SU-DHL-6 (cell line): ENCODE measurements at regions not wholly inside any gene's neighbourhood (a gene's known extent, or its start where the extent isn't known, plus 50 kb on each side); places are given as distances from the start of the nearest gene placed in this dataset.

Source experiments
- H2AFZ ChIP-seq: fragments of 200-600 bp; sonication (generic); 2 replicates; pipeline ENCODE4 v1.6.1; 2014; ENCODE audit warnings: low read depth, mild to moderate bottlenecking, moderate library complexity, mixed read lengths, antibody characterized with exemption, low read length; ENCODE audit not compliant: severe bottlenecking
- H3F3A ChIP-seq: fragments of 200-600 bp; shearing (Covaris generic); 2 replicates; pipeline ENCODE4 v1.6.0; 2016; ENCODE audit warnings: antibody characterized with exemption, mild to moderate bottlenecking; ENCODE audit not compliant: insufficient read depth
- H3K27ac ChIP-seq: fragments of 200-600 bp; sonication (generic); 2 replicates; pipeline ENCODE4 v1.5.1; 2016; ENCODE audit warnings: low read depth, mild to moderate bottlenecking, low read length, moderate library complexity, mixed read lengths
- H3K27me3 ChIP-seq: fragments of 200-600 bp; sonication (generic), shearing (Covaris generic); 2 replicates; pipeline ENCODE4 v1.6.0; 2014; ENCODE audit warnings: mild to moderate bottlenecking, low read length
- H3K36me3 ChIP-seq: fragments of 200-600 bp; sonication (generic); 2 replicates; pipeline ENCODE4 v1.6.1; 2014; ENCODE audit warnings: mild to moderate bottlenecking, low read length, mixed read lengths
- H3K4me2 ChIP-seq: fragments of 300-600, 200-600 bp; shearing (Covaris generic), sonication (generic); 2 replicates; pipeline ENCODE4 v1.6.0; 2014; ENCODE audit warnings: low read length, low read depth, mild to moderate bottlenecking; ENCODE audit not compliant: poor library complexity, severe bottlenecking
- H3K4me3 ChIP-seq: fragments of 200-600 bp; sonication (generic); 2 replicates; pipeline ENCODE4 v1.5.1; 2014; ENCODE audit warnings: antibody characterized with exemption, low read length, mild to moderate bottlenecking, mixed read lengths; ENCODE audit not compliant: insufficient read depth, poor library complexity, severe bottlenecking
- H3K79me2 ChIP-seq: fragments of 200-600 bp; sonication (generic); 2 replicates; pipeline ENCODE4 v1.6.1; 2014; ENCODE audit warnings: mild to moderate bottlenecking, low read length, moderate library complexity; ENCODE audit not compliant: insufficient read depth
- H3K9ac ChIP-seq: fragments of 200-600 bp; sonication (generic); 2 replicates; pipeline ENCODE4 v1.7.0; 2014; ENCODE audit warnings: mild to moderate bottlenecking, low read length
- H3K9me2 ChIP-seq: fragments of 200-600 bp; sonication (generic); replicated peaks from 2 replicates; pipeline ENCODE4 v1.6.1; 2014; ENCODE audit warnings: low read length; ENCODE audit not compliant: insufficient read depth
- H3K9me3 ChIP-seq: fragments of 200-600 bp; sonication (generic); 2 replicates; pipeline ENCODE4 v1.6.1; 2014; ENCODE audit warnings: low read length, mixed read lengths; ENCODE audit not compliant: insufficient read depth
- H4K20me1 ChIP-seq: fragments of 200-600 bp; sonication (generic); 2 replicates; pipeline ENCODE4 v1.6.1; 2014; ENCODE audit warnings: low read depth, mild to moderate bottlenecking, antibody characterized with exemption, low read length, moderate library complexity, mixed read lengths
- CTCF ChIP-seq: fragments of 200-600 bp; sonication (generic); IDR thresholded peaks from one replicate; pipeline ENCODE4 v1.5.1; 2017; ENCODE audit warnings: antibody characterized with exemption, mild to moderate bottlenecking, low read length, moderate library complexity; ENCODE audit not compliant: insufficient read depth, poor library complexity, severe bottlenecking
- EZH2phosphoT487 ChIP-seq: fragments of 200-600 bp; sonication (generic), shearing (Covaris generic); conservative IDR thresholded peaks from 2 replicates; pipeline ENCODE4 v1.6.1; 2018; ENCODE audit warnings: mild to moderate bottlenecking, antibody characterized with exemption, low read length, moderate library complexity, mixed read lengths

GRCh38 chr2:120836281-120836680 lies 100.6 kb downstream of the GLI2 start:
- Histone ChIP-seq H3K9me3 (no peaks in the 10 kb centered on the region), H3K4me2 (no peak overlapping the region), H3F3A (no peaks in the 10 kb centered on the region), H3K36me3 (no peaks in the 10 kb centered on the region), H4K20me1 (no peaks in the 10 kb centered on the region), H3K9ac (no peak overlapping the region), H3K27me3 (no peaks in the 10 kb centered on the region), H3K27ac (no peak overlapping the region), H2AFZ (no peak overlapping the region), H3K79me2 (no peaks in the 10 kb centered on the region), H3K9me2 (no peaks in the 10 kb centered on the region), H3K4me3 (no peak overlapping the region)
- TF ChIP-seq CTCF (no peak), EZH2phosphoT487 (no peak)

GRCh38 chr2:120840795-120841487 lies 105.3 kb downstream of the GLI2 start:
- Histone ChIP-seq H3K79me2 (no peaks in the 10 kb centered on the region), H3K4me2 (no peak overlapping the region), H3F3A (no peaks in the 10 kb centered on the region), H3K9me3 (no peaks in the 10 kb centered on the region), H4K20me1 (no peaks in the 10 kb centered on the region), H3K4me3 (no peak overlapping the region), H3K27me3 (no peaks in the 10 kb centered on the region), H2AFZ (no peak overlapping the region), H3K36me3 (no peaks in the 10 kb centered on the region), H3K9me2 (no peaks in the 10 kb centered on the region), H3K9ac (no peak overlapping the region), H3K27ac (no peak overlapping the region)
- TF ChIP-seq CTCF (no peak), EZH2phosphoT487 (no peak)

- no peaks in the 10 kb centered on the region for H3K36me3 ChIP-seq
- H3K9me3 ChIP-seq, result no peaks in the 10 kb centered on the region
- no peak overlapping the region for H3K4me2 ChIP-seq
- H2AFZ ChIP-seq, result no peak overlapping the region
- no peaks in the 10 kb centered on the region for H3K27me3 ChIP-seq
- no peak overlapping the region for H3K9ac ChIP-seq
- no peak for TF ChIP-seq EZH2phosphoT487
- TF ChIP-seq CTCF, result no peak
- H3F3A ChIP-seq, result no peaks in the 10 kb centered on the region
- H4K20me1 ChIP-seq, result no peaks in the 10 kb centered on the region
- H3K9me2 ChIP-seq, result no peaks in the 10 kb centered on the region
- H3K79me2 ChIP-seq, result no peaks in the 10 kb centered on the region
- H3K27ac ChIP-seq, result no peak overlapping the region
- no peak overlapping the region for H3K4me3 ChIP-seq
Measured at GRCh38 chr2:120842456-120843439, 107.1 kb downstream of the GLI2 start.
